Spleen (tissue), 7 donors: ENCODE measurements at regions not wholly inside any gene's neighbourhood (a gene's known extent, or its start where the extent isn't known, plus 50 kb on each side); places are given as distances from the start of the nearest gene placed in this dataset.

ENCODE experiments used
- CTCF ChIP-seq, 11 experiments: fragments of 200-600 bp in 7 of 11; fragments of 450-650 bp in 4 of 11; sonication (generic) in 4 of 11; IDR thresholded peaks in 8 of 11; conservative IDR thresholded peaks in 3 of 11; 1 replicate in 7 of 11; 2 replicates in 4 of 11; pipeline versions ENCODE4 v1.4.0 to v1.8.0; 2016 to 2021; ENCODE audit warnings: antibody characterized with exemption in 11 of 11, inconsistent platforms in 4 of 11, mild to moderate bottlenecking in 1 of 11
- POLR2AphosphoS5 ChIP-seq, 3 donors: sonication (generic); formaldehyde crosslinking; IDR thresholded peaks; one replicate each; pipeline ENCODE4 v1.5.1; 2017; ENCODE audit warnings: antibody characterized with exemption in 3 of 3
- donor health status: DM: no; HTN: no; CAD: no; lungs with moderate emphysema.
- donor health status: DM: no; HTN: no; CAD: no.
- donor health status: DM: no; HTN: no; CAD: no.

GRCh38 chr7:69067397-69067796 is 530.9 kb upstream of the AUTS2 start:
- TF ChIP-seq CTCF (IDR thresholded peaks at IDR 0.05 in 8 of 11, conservative IDR thresholded peaks at IDR 0.05 in 3 of 11): no peak
- TF ChIP-seq POLR2AphosphoS5 (IDR thresholded peaks at IDR 0.05): no peak
